NCI-H1436 (cell line): ENCODE measurements at regions not wholly inside any gene's neighbourhood (a gene's known extent, or its start where the extent isn't known, plus 50 kb on each side); places are given as distances from the start of the nearest gene placed in this dataset.

ENCODE experiments used
- DNase-seq: peaks from one replicate; lab custom pipeline; 2025; lab: John Stamatoyannopoulos, UW

- DNase-seq = no peak
These were observed 319.3 kb upstream of the ATP10A start for GRCh38 chr15:26182441-26182840.

GRCh38 chr15:26179906-26180305 lies 316.8 kb upstream of the ATP10A start:
- DNase-seq = no peak

- no peak for DNase-seq
These were observed 315.6 kb upstream of the ATP10A start for GRCh38 chr15:26178640-26179220.

- no peak for DNase-seq
These were observed 314.7 kb upstream of the ATP10A start for GRCh38 chr15:26177816-26178215.

- no peak for DNase-seq
These were observed 313.7 kb upstream of the ATP10A start for GRCh38 chr15:26176831-26177230.

GRCh38 chr15:26171266-26171665 lies 308.1 kb upstream of the ATP10A start:
- no peak for DNase-seq

- no peak for DNase-seq
These were observed 303.3 kb upstream of the ATP10A start for GRCh38 chr15:26166429-26166828.

- no peak for DNase-seq
These were observed 302.4 kb upstream of the ATP10A start for GRCh38 chr15:26165546-26165945.

- no peak for DNase-seq
These were observed 297.2 kb upstream of the ATP10A start for GRCh38 chr15:26160343-26160742.

GRCh38 chr15:26158176-26158575 lies 295.0 kb upstream of the ATP10A start:
- no peak for DNase-seq

GRCh38 chr15:26157081-26157480 lies 294.0 kb upstream of the ATP10A start:
- no peak for DNase-seq

GRCh38 chr15:26156051-26156450 lies 292.9 kb upstream of the ATP10A start:
- DNase-seq = no peak

- DNase-seq = no peak
These were observed 285.2 kb upstream of the ATP10A start for GRCh38 chr15:26148156-26148860.

- no peak for DNase-seq
These were observed 283.1 kb upstream of the ATP10A start for GRCh38 chr15:26146202-26146601.

- no peak for DNase-seq
These were observed 282.7 kb upstream of the ATP10A start for GRCh38 chr15:26145796-26146195.

- no peak for DNase-seq
These were observed 281.7 kb upstream of the ATP10A start for GRCh38 chr15:26144836-26145235.

GRCh38 chr15:26143221-26143620 lies 280.1 kb upstream of the ATP10A start:
- DNase-seq = no peak

GRCh38 chr15:26134812-26135211 lies 271.7 kb upstream of the ATP10A start:
- no peak for DNase-seq

- DNase-seq = no peak
These were observed 271.0 kb upstream of the ATP10A start for GRCh38 chr15:26134152-26134551.

- DNase-seq = no peak
These were observed 269.7 kb upstream of the ATP10A start for GRCh38 chr15:26132811-26133210.

- DNase-seq = no peak
These were observed 266.7 kb upstream of the ATP10A start for GRCh38 chr15:26129852-26130251.

- DNase-seq = no peak
These were observed 265.5 kb upstream of the ATP10A start for GRCh38 chr15:26128611-26129140.

- DNase-seq = no peak
These were observed 263.8 kb upstream of the ATP10A start for GRCh38 chr15:26126819-26127387.
